CD4-positive, alpha-beta T cell treated with Interleukin-15 for 1 hour (primary cell): ENCODE measurements at regions not wholly inside any gene's neighbourhood (a gene's known extent, or its start where the extent isn't known, plus 50 kb on each side); places are given as distances from the start of the nearest gene placed in this dataset.

Experiments used
- DNase-seq: peaks from one replicate; pipeline ENCODE4 v3.0.0-alpha.2; 2020

DNA sequence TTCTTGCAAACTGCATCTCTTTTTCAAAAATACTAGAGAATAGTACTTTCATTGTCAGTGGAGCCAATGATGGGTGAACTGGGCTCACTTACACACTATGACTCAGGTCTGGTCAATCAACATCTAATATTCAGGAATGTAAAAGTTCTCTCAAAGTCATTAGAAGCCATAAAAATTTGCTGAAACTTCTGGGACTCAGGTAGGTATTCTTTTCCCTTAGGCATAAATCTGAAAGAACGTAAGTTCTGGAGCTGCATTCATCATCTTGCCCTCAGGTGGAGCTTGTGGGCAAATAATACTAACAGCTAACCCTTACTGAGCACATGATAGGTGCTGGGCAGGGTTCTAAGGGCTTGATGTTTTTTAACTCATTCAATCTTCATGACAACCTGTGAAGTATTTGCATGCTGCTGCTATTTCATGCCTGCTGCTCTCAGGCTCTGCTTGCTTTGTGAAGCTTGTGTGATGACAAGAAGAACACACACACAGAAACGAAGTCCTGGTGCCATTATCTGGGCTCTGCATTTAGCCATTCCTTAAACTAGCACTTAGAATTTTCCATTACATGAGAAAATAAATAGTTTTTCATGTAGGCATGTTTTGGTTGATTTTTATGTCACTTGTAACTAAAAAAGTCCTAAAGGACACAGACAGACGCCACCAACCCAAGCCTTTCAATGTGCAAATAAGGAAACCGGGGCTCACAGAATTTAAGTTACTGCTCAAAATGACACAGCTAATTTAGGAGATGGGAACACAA, 394.2 kb upstream of the LYPLAL1 start:
- no peak for DNase-seq

GRCh38 chr1:218783131-218783530, 390.5 kb upstream of the LYPLAL1 start:
- no peak for DNase-seq

DNA sequence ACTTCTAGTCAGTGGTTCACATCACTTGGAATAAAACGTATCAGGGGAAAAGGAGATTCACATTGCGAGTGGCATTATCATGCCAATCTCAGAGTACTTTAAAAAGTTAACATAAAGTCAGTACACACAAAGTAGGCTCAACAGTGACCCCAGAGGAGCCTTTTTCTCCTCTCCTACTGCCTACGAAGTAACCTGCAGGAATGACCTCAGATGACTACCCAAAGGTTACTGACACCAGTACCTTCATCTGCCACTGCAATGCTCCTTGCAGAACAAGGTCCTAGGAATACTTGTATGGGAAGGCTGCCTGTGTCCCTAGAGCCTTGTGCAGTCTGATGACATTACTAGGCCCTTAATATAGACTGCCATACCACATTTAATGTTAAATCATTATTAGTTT, 389.8 kb upstream of the LYPLAL1 start:
- DNase-seq: no peak

- no peak for DNase-seq
Observed at GRCh38 chr1:218785928-218786327, 387.8 kb upstream of the LYPLAL1 start.

- DNase-seq: no peak
Observed at GRCh38 chr1:218787826-218788225, 385.9 kb upstream of the LYPLAL1 start.

DNA sequence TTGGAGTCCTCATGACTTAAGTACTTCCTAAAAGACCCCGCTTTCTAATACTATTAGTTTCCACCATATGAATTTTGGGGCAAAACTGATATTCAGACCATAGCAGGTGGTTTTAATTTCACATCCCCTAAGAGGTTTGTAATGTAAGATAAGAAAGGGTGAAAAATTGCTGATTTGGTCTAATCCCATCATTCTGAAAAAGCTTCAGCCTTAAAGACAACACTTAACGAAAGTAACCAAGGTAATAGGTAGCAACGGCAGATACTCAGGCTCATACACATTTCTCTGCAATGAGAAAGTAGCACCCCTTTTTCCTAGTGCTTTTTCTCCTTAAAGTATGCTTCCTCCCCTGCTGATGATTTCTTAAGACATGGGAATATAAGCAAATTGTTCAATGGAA, 376.9 kb upstream of the LYPLAL1 start:
- no peak for DNase-seq

DNA sequence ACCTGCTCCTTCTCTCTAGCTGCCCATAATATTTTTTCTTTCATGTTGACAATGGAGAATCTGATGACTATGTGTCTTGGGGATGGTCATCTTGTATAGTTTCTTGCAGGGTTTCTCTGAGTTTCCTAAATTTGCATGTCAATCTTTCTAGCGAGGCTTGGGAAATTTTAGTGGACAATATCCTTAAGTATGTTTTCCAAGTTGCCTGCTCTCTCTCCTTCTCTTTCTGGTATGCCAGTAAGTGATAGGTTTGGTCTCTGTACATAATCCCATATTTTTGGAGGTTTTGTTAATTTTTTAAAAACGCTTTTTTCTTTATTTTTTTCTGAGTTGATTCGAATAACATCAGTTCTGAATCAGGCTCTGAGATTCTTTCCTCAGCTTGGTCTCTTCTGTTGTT, 370.9 kb upstream of the LYPLAL1 start:
- no peak for DNase-seq

GRCh38 chr1:218803351-218803997, 370.2 kb upstream of the LYPLAL1 start:
- DNase-seq: no peak

GRCh38 chr1:218804014-218804785, 369.5 kb upstream of the LYPLAL1 start:
- DNase-seq: no peak

GRCh38 chr1:218809061-218809460, 364.6 kb upstream of the LYPLAL1 start:
- no peak for DNase-seq

GRCh38 chr1:218809625-218810024, 364.1 kb upstream of the LYPLAL1 start:
- DNase-seq: no peak

GRCh38 chr1:218810306-218810705, 363.4 kb upstream of the LYPLAL1 start:
- DNase-seq: no peak

DNA sequence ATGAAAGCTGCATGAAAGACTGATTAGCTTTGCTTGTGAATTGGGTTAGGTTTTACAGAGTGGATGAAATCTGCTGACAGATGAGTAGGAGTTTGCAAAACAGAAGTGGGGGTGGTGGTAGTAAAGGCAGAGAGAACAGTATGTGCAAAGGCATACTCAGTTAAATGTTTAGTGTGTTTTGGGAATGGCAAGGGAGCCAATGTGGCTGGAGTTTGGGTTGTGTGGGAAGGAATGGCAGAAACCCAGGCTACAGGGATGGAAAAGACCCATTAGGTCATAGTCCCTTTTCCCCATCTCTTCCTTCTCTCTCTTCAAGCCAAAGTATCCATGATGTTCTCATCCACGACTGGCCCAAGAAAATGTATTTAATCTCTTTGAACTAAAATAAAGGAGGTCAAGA, 362.2 kb upstream of the LYPLAL1 start:
- no peak for DNase-seq

GRCh38 chr1:218812360-218812759, 361.3 kb upstream of the LYPLAL1 start:
- DNase-seq: no peak

- no peak for DNase-seq
Observed at GRCh38 chr1:218813237-218813636, 360.4 kb upstream of the LYPLAL1 start.

DNA sequence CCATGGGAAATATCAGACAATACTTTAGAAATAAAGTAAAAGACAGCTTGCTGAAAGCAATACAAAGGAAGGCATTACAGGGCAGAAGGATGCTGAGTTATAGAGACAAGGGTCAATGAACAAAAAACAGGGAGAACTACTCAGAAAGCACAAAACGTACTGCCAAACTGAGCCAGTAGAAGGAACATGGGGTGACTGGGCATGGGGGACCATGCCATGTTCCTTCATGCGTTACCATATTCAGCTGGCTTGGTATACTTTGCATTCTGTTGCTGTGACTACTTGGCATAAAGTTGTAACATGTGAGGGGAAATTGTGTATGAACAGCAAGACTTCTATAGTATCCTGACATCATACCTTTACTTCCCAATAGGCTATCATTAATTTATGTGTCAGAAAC, 358.6 kb upstream of the LYPLAL1 start:
- no peak for DNase-seq

GRCh38 chr1:218817071-218817470, 356.6 kb upstream of the LYPLAL1 start:
- no peak for DNase-seq

- no peak for DNase-seq
Observed at GRCh38 chr1:218817691-218818465, 355.8 kb upstream of the LYPLAL1 start.

- DNase-seq: no peak
Observed at GRCh38 chr1:218823291-218823900, 350.3 kb upstream of the LYPLAL1 start.

DNA sequence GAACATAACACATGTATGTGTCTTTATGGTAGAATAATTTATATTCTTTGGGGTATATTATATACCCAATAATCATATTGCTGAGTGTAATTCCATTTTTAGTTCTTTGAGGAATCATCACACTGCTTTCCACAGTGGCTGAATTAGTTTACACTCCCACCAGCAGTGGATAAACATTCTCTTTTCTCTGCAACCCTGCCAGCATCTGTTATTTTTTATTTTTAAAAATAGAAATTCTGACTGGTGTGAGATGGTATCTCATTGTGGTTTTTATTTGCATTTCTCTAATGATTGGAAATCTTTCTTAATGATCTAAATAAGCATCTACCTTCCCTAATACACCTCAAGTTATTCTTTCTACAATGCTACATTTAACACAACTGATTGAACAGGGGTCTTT, 346.2 kb upstream of the LYPLAL1 start:
- DNase-seq: no peak

- no peak for DNase-seq
Observed at GRCh38 chr1:218828125-218828650, 345.5 kb upstream of the LYPLAL1 start.

DNA sequence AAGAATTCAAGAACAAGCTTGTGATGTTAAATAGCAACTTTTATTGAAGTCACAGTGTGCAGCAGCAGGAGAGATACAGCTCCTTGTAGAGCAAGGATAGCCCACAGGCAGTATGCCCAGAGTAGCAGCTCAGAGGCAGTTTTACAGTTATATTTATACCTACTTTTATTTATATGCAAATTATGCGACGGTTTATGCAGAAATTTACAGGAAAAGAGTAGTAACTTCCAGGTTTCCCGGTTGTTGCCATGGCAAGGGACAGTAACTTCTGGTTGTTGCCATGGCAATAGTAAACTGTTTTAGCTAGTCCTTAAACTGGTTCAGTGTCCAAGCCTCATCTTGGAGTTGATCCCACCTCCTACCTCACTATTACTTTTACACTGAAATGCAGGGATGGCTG, 344.6 kb upstream of the LYPLAL1 start:
- DNase-seq: no peak
